Smooth muscle cell (in vitro differentiated cells): ENCODE measurements at regions not wholly inside any gene's neighbourhood (a gene's known extent, or its start where the extent isn't known, plus 50 kb on each side); places are given as distances from the start of the nearest gene placed in this dataset.

ENCODE experiments used
- DNase-seq: peaks from one replicate; lab custom pipeline; 2025; ENCODE audit not compliant: unreplicated experiment; lab: John Stamatoyannopoulos, UW
- H2AFZ ChIP-seq: fragments of 200-600 bp; sonication (generic); 2 replicates; pipeline ENCODE4 v1.6.0; 2016; ENCODE audit warnings: antibody characterized with exemption, low read depth, mild to moderate bottlenecking
- H3F3A ChIP-seq: fragments of 200-600 bp; sonication (generic); 2 replicates; pipeline ENCODE4 v1.6.0; 2017; ENCODE audit warnings: antibody characterized with exemption, low read depth
- H3K27ac ChIP-seq: fragments of 200-600 bp; sonication (generic); 2 replicates; pipeline ENCODE4 v1.5.1; 2016; ENCODE audit warnings: low read depth, mild to moderate bottlenecking
- H3K27me3 ChIP-seq: fragments of 200-600 bp; sonication (generic); 2 replicates; pipeline ENCODE4 v1.6.1; 2016; ENCODE audit warnings: low read depth, mild to moderate bottlenecking
- H3K36me3 ChIP-seq: fragments of 200-600 bp; sonication (generic); 2 replicates; pipeline ENCODE4 v1.5.1; 2016; ENCODE audit warnings: low read depth
- H3K4me1 ChIP-seq: fragments of 200-600 bp; sonication (generic); 2 replicates; pipeline ENCODE4 v1.5.1; 2016; ENCODE audit warnings: low read depth
- H3K4me2 ChIP-seq: fragments of 200-600 bp; sonication (generic); 2 replicates; pipeline ENCODE4 v1.6.0; 2016; ENCODE audit warnings: mild to moderate bottlenecking
- H3K4me3 ChIP-seq: fragments of 200-600 bp; sonication (generic); 2 replicates; pipeline ENCODE4 v1.5.1; 2016; ENCODE audit warnings: mild to moderate bottlenecking
- H3K79me2 ChIP-seq: fragments of 200-600 bp; sonication (generic); 2 replicates; pipeline ENCODE4 v1.6.0; 2016; ENCODE audit warnings: low read depth, mild to moderate bottlenecking
- H3K9ac ChIP-seq: fragments of 200-600 bp; sonication (generic); 2 replicates; pipeline ENCODE4 v1.6.0; 2016; ENCODE audit warnings: low read depth
- H3K9me3 ChIP-seq: fragments of 200-600 bp; sonication (generic); replicated peaks from 2 replicates; pipeline ENCODE4 v1.5.1; 2016; ENCODE audit warnings: low read depth
- H4K20me1 ChIP-seq: fragments of 200-600 bp; sonication (generic); 2 replicates; pipeline ENCODE4 v1.6.0; 2016; ENCODE audit warnings: low read depth
- WGBS: methylation state at CpG from one replicate; pipeline ENCODE4 v1.1.7; 2016; ENCODE audit warnings: low lambda C conversion rate; 5-methylcytosine and 5-hydroxymethylcytosine counted together
- TF ChIP-seq, protein P1 (sequence below): fragments of 200-600 bp; sonication (generic); IDR thresholded peaks from 2 replicates; pipeline ENCODE4 v1.5.1; 2017; ENCODE audit warnings: borderline replicate concordance, mild to moderate bottlenecking, antibody characterized with exemption; ENCODE audit not compliant: insufficient read depth, poor library complexity, severe bottlenecking

DNA sequence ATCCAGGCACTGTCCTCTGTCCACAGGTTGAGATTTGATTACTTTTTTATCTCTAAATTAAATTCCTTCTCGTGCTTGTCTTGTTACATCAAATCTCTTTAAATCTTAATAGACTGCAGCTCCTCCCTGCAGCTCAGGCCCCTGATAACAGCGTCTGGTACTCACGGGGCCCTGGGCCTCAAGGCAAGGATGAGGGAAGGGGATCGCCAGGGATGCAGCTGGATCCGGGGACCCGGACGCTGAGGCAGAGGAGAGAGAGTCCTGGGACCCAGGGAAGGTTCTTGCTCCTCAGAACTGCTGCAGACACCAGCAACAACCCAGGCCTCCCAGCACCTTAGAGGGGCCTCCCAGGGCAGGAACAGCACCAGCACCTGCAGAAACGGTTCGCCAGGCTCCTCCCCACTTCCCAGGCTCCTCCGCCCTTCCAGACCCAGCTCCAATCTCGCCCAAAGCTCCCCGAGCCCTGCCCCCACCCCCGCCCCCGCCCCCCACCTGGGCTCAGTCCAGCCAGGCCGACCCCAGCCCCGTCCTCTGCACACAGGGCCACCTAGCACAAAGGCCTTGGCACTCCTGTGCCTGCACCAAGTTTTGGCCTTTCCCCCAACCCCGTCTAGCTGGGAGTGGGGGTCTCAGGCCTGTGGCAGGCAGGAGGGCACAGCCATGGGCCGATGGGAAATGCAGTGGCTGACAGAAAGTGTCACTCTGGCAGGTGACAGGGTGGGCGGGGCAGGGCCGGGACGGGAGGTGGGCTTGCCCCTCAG lies 60.3 kb upstream of the GALNT9 start:
- Histone ChIP-seq H2AFZ (no peak overlapping the region), H3K4me3 (no peak overlapping the region), H3K9me3 (no peaks in the 10 kb centered on the region), H3K9ac (no peak overlapping the region), H4K20me1 (no peaks in the 10 kb centered on the region), H3K4me2 (no peak overlapping the region), H3K27me3 (peaks cover 51% of the 10 kb centered on the region), H3F3A (no peaks in the 10 kb centered on the region), H3K36me3 (no peaks in the 10 kb centered on the region), H3K4me1 (no peaks in the 10 kb centered on the region), H3K79me2 (no peaks in the 10 kb centered on the region), H3K27ac (no peak overlapping the region)
- DNase-seq, result no peak
- 64% methylated on average over 20 of the region's 21 CpGs for WGBS
- TF ChIP-seq, protein P1, sequence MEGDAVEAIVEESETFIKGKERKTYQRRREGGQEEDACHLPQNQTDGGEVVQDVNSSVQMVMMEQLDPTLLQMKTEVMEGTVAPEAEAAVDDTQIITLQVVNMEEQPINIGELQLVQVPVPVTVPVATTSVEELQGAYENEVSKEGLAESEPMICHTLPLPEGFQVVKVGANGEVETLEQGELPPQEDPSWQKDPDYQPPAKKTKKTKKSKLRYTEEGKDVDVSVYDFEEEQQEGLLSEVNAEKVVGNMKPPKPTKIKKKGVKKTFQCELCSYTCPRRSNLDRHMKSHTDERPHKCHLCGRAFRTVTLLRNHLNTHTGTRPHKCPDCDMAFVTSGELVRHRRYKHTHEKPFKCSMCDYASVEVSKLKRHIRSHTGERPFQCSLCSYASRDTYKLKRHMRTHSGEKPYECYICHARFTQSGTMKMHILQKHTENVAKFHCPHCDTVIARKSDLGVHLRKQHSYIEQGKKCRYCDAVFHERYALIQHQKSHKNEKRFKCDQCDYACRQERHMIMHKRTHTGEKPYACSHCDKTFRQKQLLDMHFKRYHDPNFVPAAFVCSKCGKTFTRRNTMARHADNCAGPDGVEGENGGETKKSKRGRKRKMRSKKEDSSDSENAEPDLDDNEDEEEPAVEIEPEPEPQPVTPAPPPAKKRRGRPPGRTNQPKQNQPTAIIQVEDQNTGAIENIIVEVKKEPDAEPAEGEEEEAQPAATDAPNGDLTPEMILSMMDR, result no peak

- Histone ChIP-seq H3K9ac (no peak overlapping the region), H3K36me3 (no peaks in the 10 kb centered on the region), H4K20me1 (no peaks in the 10 kb centered on the region), H2AFZ (no peak overlapping the region), H3K27ac (no peak overlapping the region), H3F3A (no peaks in the 10 kb centered on the region), H3K9me3 (no peaks in the 10 kb centered on the region), H3K4me2 (no peak overlapping the region), H3K4me1 (no peaks in the 10 kb centered on the region), H3K27me3 (peaks cover 53% of the 10 kb centered on the region), H3K4me3 (no peak overlapping the region), H3K79me2 (no peaks in the 10 kb centered on the region)
- WGBS, result 84% methylated on average over 16 of the region's 16 CpGs
- TF ChIP-seq, protein P1, result no peak
- DNase-seq, result no peak
These were observed 59.6 kb upstream of the GALNT9 start for GRCh38 chr12:132389026-132389425.

DNA sequence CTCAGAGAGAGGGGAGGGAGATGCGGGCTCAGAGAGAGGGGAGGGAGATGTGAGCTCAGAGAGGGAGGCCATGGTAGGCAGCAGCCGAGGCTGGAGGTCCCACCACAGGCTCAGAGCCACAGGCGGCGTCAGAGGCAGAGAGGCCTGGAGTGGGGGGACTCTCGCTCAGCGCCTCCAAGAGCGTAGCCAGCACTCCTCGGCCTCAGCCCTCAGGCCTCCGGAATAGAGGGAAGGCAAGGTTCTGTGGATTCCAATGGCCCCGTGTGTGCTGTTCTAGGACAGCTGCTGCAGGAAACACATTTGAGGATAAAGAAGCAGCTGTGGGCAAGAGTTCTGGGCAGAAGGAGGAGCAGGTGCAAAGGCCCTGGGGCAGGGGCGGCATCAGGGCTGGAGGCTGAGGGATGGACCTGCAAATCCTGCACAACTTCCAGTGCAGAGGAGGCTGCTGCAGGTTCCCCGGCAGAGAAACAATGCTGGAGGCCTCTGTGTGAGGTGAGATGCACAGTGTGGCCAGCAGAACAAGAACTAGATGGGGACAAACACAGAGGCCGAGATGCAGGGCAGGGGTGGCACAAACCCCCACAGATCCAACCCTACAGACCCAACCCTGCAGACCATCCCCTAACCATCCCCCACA lies 59.1 kb upstream of the GALNT9 start:
- Histone ChIP-seq H3K27me3 (peaks cover 58% of the 10 kb centered on the region), H3K9me3 (no peaks in the 10 kb centered on the region), H3K4me2 (no peak overlapping the region), H3K36me3 (no peaks in the 10 kb centered on the region), H3K79me2 (no peaks in the 10 kb centered on the region), H2AFZ (no peak overlapping the region), H4K20me1 (no peaks in the 10 kb centered on the region), H3F3A (no peaks in the 10 kb centered on the region), H3K4me1 (no peaks in the 10 kb centered on the region), H3K9ac (no peak overlapping the region), H3K4me3 (no peak overlapping the region), H3K27ac (no peak overlapping the region)
- no peak for DNase-seq
- WGBS, result 90% methylated on average over 10 of the region's 13 CpGs
- TF ChIP-seq, protein P1, result no peak
